H1 (cell line): ENCODE measurements at regions not wholly inside any gene's neighbourhood (a gene's known extent, or its start where the extent isn't known, plus 50 kb on each side); places are given as distances from the start of the nearest gene placed in this dataset.

Experiments used
- CTCF ChIA-PET: fragments of 300-600 bp; sonication (Branson Sonifier 250); formaldehyde crosslinking; loops from one replicate; lab custom pipeline; 2021; ENCODE audit not compliant: partially characterized antibody; lab: Charles Lee
- POLR2A ChIA-PET: fragments of 300-600 bp; sonication (Branson Sonifier 250); formaldehyde crosslinking; loops from one replicate; lab custom pipeline; 2021; ENCODE audit warnings: inconsistent platforms; ENCODE audit not compliant: partially characterized antibody; lab: Charles Lee
- DNase-seq, 2 experiments: peaks; one replicate each; pipeline versions ENCODE4 v3.0.0 to v3.0.0-alpha.2; 2010 to 2022; ENCODE audit warnings: low spot score in 2 of 2, low read depth in 1 of 2, mixed read lengths in 1 of 2
- FAIRE-seq: peaks from 2 replicates; lab custom pipeline; 2011; peaks lifted over from hg19 to GRCh38; lab: Jason Lieb, UNC
- H2AFZ ChIP-seq: 2 replicates; pipeline ENCODE4 v1.8.1; 2012; ENCODE audit warnings: low read length, inconsistent platforms
- H2AK5ac ChIP-seq: 2 replicates; pipeline ENCODE4 v1.6.1; 2013; ENCODE audit warnings: low read depth, low read length
- H2BK120ac ChIP-seq: replicated peaks from 2 replicates; pipeline ENCODE3; 2013; ENCODE audit warnings: low read depth, low read length, inconsistent platforms
- H2BK12ac ChIP-seq: 2 replicates; pipeline ENCODE4 v1.6.1; 2013; ENCODE audit warnings: low read depth, low read length
- H2BK15ac ChIP-seq: 2 replicates; pipeline ENCODE4 v1.6.1; 2013; ENCODE audit warnings: low read length
- H2BK20ac ChIP-seq: 2 replicates; pipeline ENCODE4 v1.6.1; 2013; ENCODE audit warnings: low read length
- H2BK5ac ChIP-seq: 2 replicates; pipeline ENCODE4 v1.6.1; 2013; ENCODE audit warnings: low read depth, low read length
- H3K14ac ChIP-seq: 2 replicates; pipeline ENCODE4 v1.6.1; 2013; ENCODE audit warnings: inconsistent platforms; ENCODE audit not compliant: insufficient read length
- H3K18ac ChIP-seq: 2 replicates; pipeline ENCODE4 v1.6.1; 2013; ENCODE audit warnings: low read length; ENCODE audit errors: extremely low read depth
- H3K23ac ChIP-seq: 2 replicates; pipeline ENCODE4 v1.6.1; 2013; ENCODE audit warnings: inconsistent platforms; ENCODE audit not compliant: insufficient read length
- H3K23me2 ChIP-seq: 2 replicates; pipeline ENCODE4 v1.6.1; 2013; ENCODE audit warnings: low read depth, low read length
- H3K27ac ChIP-seq: 2 replicates; pipeline ENCODE4 v1.6.1; 2011; ENCODE audit warnings: low read depth, low read length, inconsistent platforms
- H3K27me3 ChIP-seq, 4 experiments: replicated peaks in 1 of 4; 1 replicate in 1 of 4; 2 replicates in 3 of 4; pipeline versions ENCODE4 v1.6.1 to v1.8.1; 2011 to 2013; ENCODE audit warnings: low read length in 3 of 4, mild to moderate bottlenecking in 3 of 4, inconsistent platforms in 2 of 4, mixed read lengths in 2 of 4, moderate library complexity in 1 of 4; ENCODE audit not compliant: control insufficient read depth in 3 of 4, insufficient read depth in 3 of 4; ENCODE audit errors: extremely low read depth in 1 of 4
- H3K36me3 ChIP-seq, 4 experiments: 2 replicates each; pipeline versions ENCODE4 v1.6.1 to v1.8.1; 2011 to 2013; ENCODE audit warnings: mild to moderate bottlenecking in 4 of 4, low read length in 3 of 4, moderate library complexity in 2 of 4, control low read depth in 1 of 4, inconsistent platforms in 1 of 4; ENCODE audit not compliant: insufficient read depth in 4 of 4, control insufficient read depth in 2 of 4
- H3K4ac ChIP-seq: replicated peaks from 2 replicates; pipeline ENCODE3; 2013; ENCODE audit warnings: low read length, low read depth, mixed read lengths, inconsistent platforms; ENCODE audit not compliant: insufficient read length
- H3K4me1 ChIP-seq, 4 experiments: replicated peaks in 1 of 4; 1 replicate in 1 of 4; 2 replicates in 3 of 4; pipeline versions ENCODE4 v1.6.1 to v1.8.1; 2011 to 2013; ENCODE audit warnings: low read length in 3 of 4, inconsistent platforms in 2 of 4, mixed read lengths in 1 of 4; ENCODE audit not compliant: insufficient read depth in 4 of 4, control insufficient read depth in 3 of 4
- H3K4me2 ChIP-seq, 2 experiments: 2 replicates each; pipeline versions ENCODE4 v1.6.1 to v1.8.1; 2011 to 2013; ENCODE audit warnings: low read depth in 2 of 2, low read length in 2 of 2, control low read depth in 1 of 2, inconsistent platforms in 1 of 2, mild to moderate bottlenecking in 1 of 2; ENCODE audit not compliant: insufficient read depth in 1 of 2
- H3K4me3 ChIP-seq, 4 experiments: fragments of 200-600, 300-600 bp in 1 of 4; sonication (generic), shearing (Covaris generic), sonication (Bioruptor Twin) in 1 of 4; 2 replicates each; pipeline versions ENCODE4 v1.5.1 to v1.8.1; 2011 to 2016; ENCODE audit warnings: low read length in 4 of 4, low read depth in 3 of 4, control low read depth in 2 of 4, inconsistent platforms in 2 of 4, mild to moderate bottlenecking in 2 of 4, mixed read lengths in 1 of 4, moderate library complexity in 1 of 4; ENCODE audit not compliant: insufficient read depth in 2 of 4; ENCODE audit errors: extremely low read depth in 1 of 4
- H3K56ac ChIP-seq: replicated peaks from 2 replicates; pipeline ENCODE3; 2013; ENCODE audit warnings: low read depth, mild to moderate bottlenecking, mixed read lengths, low read length, inconsistent platforms; ENCODE audit not compliant: insufficient read length
- H3K79me1 ChIP-seq: 2 replicates; pipeline ENCODE4 v1.6.1; 2013; ENCODE audit warnings: low read depth, low read length, control low read depth
- H3K79me2 ChIP-seq, 2 experiments: 2 replicates each; pipeline versions ENCODE4 v1.6.1 to v1.8.1; 2012 to 2013; ENCODE audit warnings: low read length in 2 of 2, mild to moderate bottlenecking in 2 of 2, inconsistent platforms in 1 of 2; ENCODE audit not compliant: insufficient read depth in 2 of 2, control insufficient read depth in 1 of 2
- H3K9ac ChIP-seq, 4 experiments: replicated peaks in 1 of 4; 1 replicate in 1 of 4; 2 replicates in 3 of 4; pipeline versions ENCODE4 v1.6.1 to v1.8.1; 2011 to 2013; ENCODE audit warnings: low read depth in 3 of 4, low read length in 3 of 4, control low read depth in 2 of 4, mild to moderate bottlenecking in 2 of 4, moderate library complexity in 2 of 4, inconsistent platforms in 1 of 4; ENCODE audit errors: extremely low read depth in 1 of 4
- H3K9me3 ChIP-seq, 2 experiments: 2 replicates each; pipeline versions ENCODE4 v1.6.1 to v1.8.1; 2012 to 2013; ENCODE audit warnings: mild to moderate bottlenecking in 2 of 2, moderate library complexity in 2 of 2, control low read depth in 1 of 2, inconsistent platforms in 1 of 2, low read depth in 1 of 2, low read length in 1 of 2, mixed read lengths in 1 of 2; ENCODE audit not compliant: insufficient read depth in 2 of 2
- H4K20me1 ChIP-seq, 2 experiments: replicated peaks in 1 of 2; 2 replicates each; pipeline versions ENCODE3 to v1.8.1; 2011 to 2013; ENCODE audit warnings: inconsistent platforms in 2 of 2, low read length in 2 of 2, mild to moderate bottlenecking in 1 of 2; ENCODE audit not compliant: insufficient read depth in 2 of 2, control insufficient read depth in 1 of 2
- H4K5ac ChIP-seq: 2 replicates; pipeline ENCODE4 v1.6.1; 2013; ENCODE audit warnings: low read length, low read depth, mixed read lengths, inconsistent platforms; ENCODE audit not compliant: insufficient read length
- H4K8ac ChIP-seq: 2 replicates; pipeline ENCODE4 v1.8.0; 2013; ENCODE audit warnings: mild to moderate bottlenecking, moderate library complexity, low read length, inconsistent platforms; ENCODE audit not compliant: insufficient read depth; ENCODE audit errors: extremely low read depth
- H4K91ac ChIP-seq: replicated peaks from 2 replicates; pipeline ENCODE3; 2013; ENCODE audit warnings: low read length, mixed read lengths, inconsistent platforms; ENCODE audit not compliant: insufficient read length
- CEBPB ChIP-seq: IDR thresholded peaks from 2 replicates; pipeline ENCODE4 v1.6.1; 2012; ENCODE audit warnings: low read depth, low read length
- CTBP2 ChIP-seq: IDR thresholded peaks from 2 replicates; pipeline ENCODE4 v1.7.0; 2011; ENCODE audit warnings: borderline replicate concordance, mild to moderate bottlenecking, moderate library complexity, mixed read lengths, low read length; ENCODE audit not compliant: insufficient read depth, insufficient read length
- KDM1A ChIP-seq: fragments of 200-600, 300-600 bp; sonication (generic); IDR thresholded peaks from 2 replicates; pipeline ENCODE4 v1.7.1; 2016; ENCODE audit warnings: mild to moderate bottlenecking, low read length, borderline replicate concordance
- NRF1 ChIP-seq: IDR thresholded peaks from 2 replicates; pipeline ENCODE4 v1.6.1; 2011; ENCODE audit warnings: mild to moderate bottlenecking, low read depth, low read length, improper control_type of control experiment
- SIX5 ChIP-seq: IDR thresholded peaks from 2 replicates; pipeline ENCODE4 v1.6.1; 2011; ENCODE audit warnings: mild to moderate bottlenecking, low read depth, low read length
- YY1 ChIP-seq: IDR thresholded peaks from 2 replicates; pipeline ENCODE4 v1.6.1; 2011; ENCODE audit warnings: low read depth, mild to moderate bottlenecking, low read length
- ZNF274 ChIP-seq: IDR thresholded peaks from 2 replicates; pipeline ENCODE4 v1.7.0; 2012; ENCODE audit warnings: low read length, borderline replicate concordance; ENCODE audit errors: extremely low read depth
- WGBS, 2 experiments: shearing (Covaris generic) in 1 of 2; methylation state at CpG; one replicate each; pipeline versions ENCODE4 v1.1.6 to v1.1.7; 2013 to 2015; ENCODE audit warnings: low lambda C conversion rate in 2 of 2, mixed read lengths in 2 of 2, inconsistent platforms in 1 of 2, low coverage in 1 of 2, missing lambda C conversion rate in 1 of 2; ENCODE audit not compliant: insufficient replicate concordance in 2 of 2, insufficient coverage in 1 of 2, insufficient read length in 1 of 2; ENCODE audit errors: extremely low coverage in 1 of 2, missing lambda C conversion rate in 1 of 2; 5-methylcytosine and 5-hydroxymethylcytosine counted together

DNA sequence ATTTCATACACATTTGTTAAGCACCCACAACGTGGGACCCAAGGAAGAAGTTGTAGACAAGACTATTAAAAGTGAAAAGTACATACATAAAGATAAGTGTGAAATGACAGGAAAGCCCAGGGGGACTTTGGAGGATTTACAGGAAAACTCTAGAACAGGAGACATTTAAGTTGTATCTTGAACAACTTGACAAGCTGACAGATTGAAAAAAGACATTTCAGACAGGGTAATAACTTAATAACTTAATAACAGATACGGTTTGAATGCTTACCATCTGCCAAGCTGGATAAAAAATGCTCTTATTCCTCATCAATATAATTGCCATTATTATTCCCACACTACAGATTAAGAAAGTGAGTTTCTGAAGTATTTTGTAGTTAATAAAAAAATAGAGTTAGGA is 229.7 kb upstream of the SYT10 start:
- Histone ChIP-seq H3K56ac (no peak overlapping the region), H3K36me3 (no peaks in the 10 kb centered on the region), H2BK5ac (no peak overlapping the region), H3K4ac (no peak overlapping the region), H4K91ac (no peak overlapping the region), H3K9ac (no peak overlapping the region), H3K14ac (no peak overlapping the region), H2BK15ac (no peak overlapping the region), H4K5ac (no peak overlapping the region), H3K27me3 (no peaks in the 10 kb centered on the region), H3K4me2 (no peak overlapping the region), H4K8ac (no peak overlapping the region), H3K4me1 (peaks cover 0 to 32% (median 3%) of the 10 kb centered on the region in 4 experiments; a peak in 4 of 7 replicates), H4K20me1 (no peaks in the 10 kb centered on the region), H2BK120ac (no peak overlapping the region), H2AFZ (no peak overlapping the region), H2BK12ac (no peak overlapping the region), H3K23me2 (no peaks in the 10 kb centered on the region), H3K9me3 (no peaks in the 10 kb centered on the region; a peak in 2 of 4 replicates), H3K27ac (no peak overlapping the region), H2AK5ac (no peak overlapping the region), H3K79me2 (no peaks in the 10 kb centered on the region), H2BK20ac (no peak overlapping the region), H3K79me1 (no peaks in the 10 kb centered on the region), H3K18ac (no peak overlapping the region), H3K23ac (no peak overlapping the region), H3K4me3 (no peak overlapping the region; a peak in 1 of 8 replicates)
- ChIA-PET CTCF (interaction anchor here (0.7 kb wide), 1 partner anchor 100 kb away, joined by 3 read pairs; no protein-coding TSS in a partner anchor), POLR2A (no interaction called here)
- DNase-seq (no peak), FAIRE-seq (no peak)
- WGBS, 2 experiments = 84% methylated on average over 2 of the region's 2 CpGs; no CpG with 5 or more reads in 1 of the 2 experiments
- TF ChIP-seq CEBPB (no peak), SIX5 (no peak), YY1 (no peak), CTBP2 (no peak), NRF1 (no peak), ZNF274 (no peak), KDM1A (no peak)
